BLaER1 (cell line): ENCODE measurements at regions not wholly inside any gene's neighbourhood (a gene's known extent, or its start where the extent isn't known, plus 50 kb on each side); places are given as distances from the start of the nearest gene placed in this dataset.

Experiments
- H3K27ac ChIP-seq: shearing (Covaris generic); formaldehyde crosslinking; 2 replicates; pipeline ENCODE4 v1.8.1; 2022
- H3K27me3 ChIP-seq: shearing (Covaris generic); formaldehyde crosslinking; 2 replicates; pipeline ENCODE4 v1.8.1; 2022
- H3K36me3 ChIP-seq: shearing (Covaris generic); formaldehyde crosslinking; 2 replicates; pipeline ENCODE4 v1.8.1; 2022
- H3K4me1 ChIP-seq: shearing (Covaris generic); formaldehyde crosslinking; 2 replicates; pipeline ENCODE4 v1.8.1; 2022
- H3K4me2 ChIP-seq: shearing (Covaris generic); formaldehyde crosslinking; 2 replicates; pipeline ENCODE4 v1.8.1; 2022
- H3K4me3 ChIP-seq: shearing (Covaris generic); formaldehyde crosslinking; 2 replicates; pipeline ENCODE4 v1.8.1; 2022
- H3K9ac ChIP-seq: shearing (Covaris generic); formaldehyde crosslinking; 2 replicates; pipeline ENCODE4 v1.8.1; 2022
- H3K9me3 ChIP-seq: shearing (Covaris generic); formaldehyde crosslinking; 2 replicates; pipeline ENCODE4 v1.8.1; 2022
- H4K20me1 ChIP-seq: shearing (Covaris generic); formaldehyde crosslinking; 2 replicates; pipeline ENCODE4 v1.8.1; 2022
- Cebpa-rat ChIP-seq: shearing (Covaris generic); IDR thresholded peaks from 2 replicates; pipeline ENCODE4 v1.8.1; 2022

DNA sequence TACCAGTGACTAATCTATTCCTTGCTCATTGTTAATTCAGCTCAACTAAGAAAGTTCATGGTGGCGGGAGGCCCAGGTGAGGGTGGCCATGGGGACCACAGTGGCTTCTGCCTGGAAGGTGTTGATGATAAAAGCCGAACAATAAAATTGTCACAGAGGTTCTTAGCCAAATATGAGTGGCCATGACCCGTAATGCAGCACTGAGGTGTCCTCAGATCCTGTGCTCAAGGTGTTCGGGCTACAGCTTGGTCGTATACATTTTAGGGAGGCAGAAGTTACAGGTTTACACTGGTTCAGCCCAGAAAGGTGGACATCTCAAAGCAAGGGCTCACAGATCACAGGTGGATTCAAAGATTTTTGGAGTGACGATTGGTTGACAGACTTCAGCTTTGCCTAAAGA, 98.5 kb upstream of the SNTG2 start:
- TF ChIP-seq Cebpa-rat: no peak
- Histone ChIP-seq H3K9me3 (peaks cover 23% of the 10 kb centered on the region), H3K27me3 (no peaks in the 10 kb centered on the region), H4K20me1 (no peaks in the 10 kb centered on the region), H3K4me2 (no peak overlapping the region), H3K4me1 (peaks cover 22% of the 10 kb centered on the region), H3K9ac (no peak overlapping the region), H3K36me3 (no peaks in the 10 kb centered on the region), H3K4me3 (no peak overlapping the region), H3K27ac (no peak overlapping the region)

- no peak overlapping the region for H3K9ac ChIP-seq
- no peaks in the 10 kb centered on the region for H4K20me1 ChIP-seq
- peaks cover 18% of the 10 kb centered on the region for H3K4me1 ChIP-seq
- H3K4me2 ChIP-seq: no peak overlapping the region
- peaks cover 19% of the 10 kb centered on the region for H3K9me3 ChIP-seq
- no peaks in the 10 kb centered on the region for H3K36me3 ChIP-seq
- H3K4me3 ChIP-seq: no peak overlapping the region
- TF ChIP-seq Cebpa-rat: no peak
- no peaks in the 10 kb centered on the region for H3K27me3 ChIP-seq
- no peak overlapping the region for H3K27ac ChIP-seq
These were observed 99.0 kb upstream of the SNTG2 start for GRCh38 chr2:851680-852079.

DNA sequence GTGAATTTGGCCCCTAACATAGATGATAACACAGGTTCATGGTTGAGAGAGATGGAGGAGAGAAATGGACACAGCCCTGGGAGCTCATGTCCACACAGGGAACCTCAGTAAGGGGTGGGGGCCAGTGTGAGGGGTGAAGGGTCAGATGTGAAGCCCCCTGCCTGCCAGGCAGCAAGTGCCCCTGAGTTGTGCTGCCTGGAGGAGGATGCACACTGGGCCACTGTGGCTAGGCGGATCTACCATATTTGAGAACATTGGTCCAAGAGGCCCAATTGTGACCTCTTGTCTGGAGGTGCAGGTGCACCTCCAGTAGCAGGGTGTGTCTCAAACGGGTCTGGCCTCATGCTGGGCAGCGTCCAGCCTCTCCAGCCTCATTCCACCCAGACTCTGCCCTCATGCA, 99.6 kb upstream of the SNTG2 start:
- Histone ChIP-seq H3K9me3 (peaks cover 17% of the 10 kb centered on the region), H3K27ac (no peak overlapping the region), H3K4me3 (no peak overlapping the region), H4K20me1 (no peaks in the 10 kb centered on the region), H3K36me3 (no peaks in the 10 kb centered on the region), H3K4me2 (no peak overlapping the region), H3K4me1 (peaks cover 18% of the 10 kb centered on the region), H3K27me3 (no peaks in the 10 kb centered on the region), H3K9ac (no peak overlapping the region)
- TF ChIP-seq Cebpa-rat: no peak

DNA sequence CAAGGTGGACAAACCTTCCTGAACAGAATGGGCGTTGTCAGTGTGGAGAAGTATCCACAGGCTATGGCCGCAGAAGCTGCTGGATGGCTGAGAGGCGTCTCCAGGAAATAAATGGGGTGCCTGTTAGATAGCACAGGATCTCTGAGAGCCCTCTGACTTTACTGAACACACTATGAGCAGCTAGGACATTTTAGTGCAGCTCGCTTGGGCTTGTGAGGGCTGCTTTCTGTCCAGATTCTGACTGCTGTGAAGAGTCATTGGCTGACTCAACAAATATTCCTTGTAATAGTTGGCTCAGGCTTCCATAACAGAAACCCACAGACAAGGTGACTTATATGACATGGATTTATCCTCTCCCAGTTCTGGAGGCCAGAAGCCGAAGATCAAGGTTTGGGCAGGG, 100.2 kb upstream of the SNTG2 start:
- TF ChIP-seq Cebpa-rat: no peak
- no peak overlapping the region for H3K4me3 ChIP-seq
- peaks cover 14% of the 10 kb centered on the region for H3K9me3 ChIP-seq

GRCh38 chr2:848099-848498, 102.5 kb upstream of the SNTG2 start:
- H3K27me3 ChIP-seq: no peaks in the 10 kb centered on the region
- H3K27ac ChIP-seq: no peak overlapping the region
- no peaks in the 10 kb centered on the region for H3K36me3 ChIP-seq
- no peak overlapping the region for H3K4me2 ChIP-seq
- no peaks in the 10 kb centered on the region for H4K20me1 ChIP-seq
- no peaks in the 10 kb centered on the region for H3K4me1 ChIP-seq
- TF ChIP-seq Cebpa-rat: no peak
- no peak overlapping the region for H3K4me3 ChIP-seq
- no peak overlapping the region for H3K9ac ChIP-seq
- 0 out of 2 replicates have a peak, but pooled peaks cover 3% of the 10 kb centered on the region for H3K9me3 ChIP-seq

More for the DNA sequence above, 100.2 kb upstream of the SNTG2 start:
- H3K36me3 ChIP-seq: no peaks in the 10 kb centered on the region
- no peak overlapping the region for H3K9ac ChIP-seq
- peaks cover 15% of the 10 kb centered on the region for H3K4me1 ChIP-seq
- H3K4me2 ChIP-seq: no peak overlapping the region
- H3K27ac ChIP-seq: no peak overlapping the region
- H4K20me1 ChIP-seq: no peaks in the 10 kb centered on the region
- H3K27me3 ChIP-seq: no peaks in the 10 kb centered on the region

DNA sequence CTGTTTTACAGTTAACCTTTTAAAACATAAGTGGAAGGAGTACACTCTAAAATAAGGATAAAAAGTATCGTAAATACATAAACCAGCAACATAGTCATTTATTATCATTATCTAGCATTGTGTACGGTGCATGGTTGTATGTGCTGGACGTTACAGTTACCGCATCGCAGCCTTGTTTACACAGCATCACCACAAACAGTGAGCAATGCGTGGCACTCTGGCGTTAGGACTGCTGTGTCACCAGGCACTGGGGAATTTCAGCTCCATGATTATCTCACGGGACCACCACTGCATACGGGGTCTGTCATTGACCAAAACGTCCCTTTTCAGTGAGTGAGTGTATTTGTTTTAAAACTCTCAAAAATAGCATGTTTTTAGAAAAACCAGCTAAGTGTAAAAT, 103.0 kb upstream of the SNTG2 start:
- no peaks in the 10 kb centered on the region for H3K4me1 ChIP-seq
- H4K20me1 ChIP-seq: no peaks in the 10 kb centered on the region
- no peaks in the 10 kb centered on the region for H3K36me3 ChIP-seq
- no peak overlapping the region for H3K4me2 ChIP-seq
- H3K9me3 ChIP-seq: 0 out of 2 replicates have a peak, but pooled peaks cover 3% of the 10 kb centered on the region
- no peak overlapping the region for H3K4me3 ChIP-seq
- TF ChIP-seq Cebpa-rat: no peak
- no peak overlapping the region for H3K27ac ChIP-seq
- no peaks in the 10 kb centered on the region for H3K27me3 ChIP-seq
- no peak overlapping the region for H3K9ac ChIP-seq

DNA sequence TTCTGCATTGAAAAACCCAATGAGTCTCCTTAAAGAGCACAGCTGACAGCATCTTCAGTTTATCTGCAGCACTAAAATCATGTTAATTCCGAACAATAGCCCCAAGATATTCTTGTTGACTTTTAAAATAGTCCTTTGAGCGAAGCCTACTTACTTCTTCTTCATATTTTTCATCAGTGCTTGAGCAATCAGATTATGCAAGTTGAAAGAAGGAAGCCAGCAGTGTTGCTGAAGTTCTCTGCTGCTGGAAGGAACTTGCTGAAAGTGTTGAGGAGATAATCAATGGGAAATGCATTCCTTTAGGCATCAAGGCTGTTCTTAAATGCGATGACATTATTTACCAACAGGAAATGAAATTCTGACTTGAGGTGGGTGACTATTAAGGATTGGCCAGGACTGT, 105.9 kb upstream of the SNTG2 start:
- Histone ChIP-seq H3K4me3 (no peak overlapping the region), H3K27ac (no peak overlapping the region), H3K4me2 (no peak overlapping the region)

DNA sequence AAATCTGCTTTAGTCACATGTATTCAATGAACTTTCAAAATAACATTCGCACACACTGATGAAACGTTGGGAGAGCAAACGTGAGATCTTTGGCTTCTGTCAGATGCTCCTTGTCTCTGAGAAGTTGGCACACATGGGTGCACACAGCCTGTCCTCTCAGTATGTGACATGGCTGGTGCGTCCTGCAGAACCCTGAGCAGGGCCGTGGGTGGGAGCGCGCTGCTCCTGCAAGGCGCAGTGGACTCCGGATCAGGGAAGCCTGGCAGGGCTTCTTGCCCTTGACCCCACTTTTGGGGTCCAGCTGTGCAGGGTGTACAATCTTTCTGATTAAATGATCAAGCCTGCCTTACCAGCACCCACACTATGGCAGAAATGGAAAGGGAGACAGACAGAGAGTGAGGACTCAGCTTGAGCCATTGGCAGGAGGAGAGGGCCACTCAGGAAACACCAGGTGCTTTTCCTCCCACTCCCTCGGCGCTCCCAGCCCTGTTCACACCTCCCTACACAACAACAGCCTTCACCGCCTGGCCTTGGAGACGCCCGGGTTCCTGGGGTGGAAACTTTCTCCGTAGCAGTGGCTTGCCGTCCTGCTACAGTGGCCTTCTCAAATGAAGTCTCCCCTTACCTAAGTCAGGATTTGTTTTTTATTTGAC, 108.4 kb upstream of the SNTG2 start:
- Histone ChIP-seq H3K27me3 (no peaks in the 10 kb centered on the region), H3K4me3 (no peak overlapping the region), H3K9ac (no peak overlapping the region), H3K9me3 (0 out of 2 replicates have a peak, but pooled peaks cover 3% of the 10 kb centered on the region), H3K27ac (no peak overlapping the region), H4K20me1 (no peaks in the 10 kb centered on the region), H3K36me3 (no peaks in the 10 kb centered on the region), H3K4me1 (no peaks in the 10 kb centered on the region), H3K4me2 (no peak overlapping the region)
- TF ChIP-seq Cebpa-rat: no peak

More for the DNA sequence above, 105.9 kb upstream of the SNTG2 start:
- no peaks in the 10 kb centered on the region for H3K36me3 ChIP-seq
- H3K27me3 ChIP-seq: no peaks in the 10 kb centered on the region
- TF ChIP-seq Cebpa-rat: no peak
- 0 out of 2 replicates have a peak, but pooled peaks cover 3% of the 10 kb centered on the region for H3K9me3 ChIP-seq
- H3K4me1 ChIP-seq: no peaks in the 10 kb centered on the region
- H4K20me1 ChIP-seq: no peaks in the 10 kb centered on the region
- H3K9ac ChIP-seq: no peak overlapping the region

GRCh38 chr2:841036-841435, 109.6 kb upstream of the SNTG2 start:
- Histone ChIP-seq H3K27me3 (no peaks in the 10 kb centered on the region), H3K36me3 (no peaks in the 10 kb centered on the region), H3K9ac (no peak overlapping the region), H3K4me1 (no peaks in the 10 kb centered on the region), H4K20me1 (no peaks in the 10 kb centered on the region), H3K4me2 (no peak overlapping the region), H3K27ac (no peak overlapping the region), H3K9me3 (0 out of 2 replicates have a peak, but pooled peaks cover under 1% of the 10 kb centered on the region), H3K4me3 (no peak overlapping the region)
- TF ChIP-seq Cebpa-rat: no peak

GRCh38 chr2:834233-834632, 116.4 kb upstream of the SNTG2 start:
- Histone ChIP-seq H3K27ac (no peak overlapping the region), H3K36me3 (no peaks in the 10 kb centered on the region), H3K9ac (no peak overlapping the region), H3K4me3 (no peak overlapping the region), H3K9me3 (no peaks in the 10 kb centered on the region), H3K27me3 (no peaks in the 10 kb centered on the region), H3K4me2 (no peak overlapping the region), H3K4me1 (no peaks in the 10 kb centered on the region), H4K20me1 (no peaks in the 10 kb centered on the region)
- no peak for TF ChIP-seq Cebpa-rat

DNA sequence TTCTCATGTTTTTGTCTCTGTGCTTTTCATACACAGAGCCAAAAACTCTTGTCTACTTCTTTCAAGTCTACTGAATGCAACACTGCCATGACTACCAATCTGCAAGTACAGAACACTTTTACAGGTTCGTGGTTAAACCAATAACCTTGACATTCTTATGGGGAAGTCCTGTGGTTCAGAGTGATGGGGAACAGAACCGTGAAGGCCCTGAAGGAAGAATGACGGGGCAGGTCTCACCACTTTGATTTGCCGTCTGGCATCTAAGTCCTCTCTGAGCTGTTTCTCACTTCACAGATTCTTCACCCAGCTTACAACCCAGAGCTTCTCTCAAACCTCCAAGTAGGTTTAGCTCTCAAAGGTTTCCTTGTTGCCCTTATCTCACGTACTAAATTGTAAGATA, 117.5 kb upstream of the SNTG2 start:
- Histone ChIP-seq H3K9me3 (no peaks in the 10 kb centered on the region), H3K36me3 (no peaks in the 10 kb centered on the region), H3K27ac (no peak overlapping the region), H3K9ac (no peak overlapping the region), H3K4me3 (no peak overlapping the region), H3K4me2 (no peak overlapping the region), H4K20me1 (no peaks in the 10 kb centered on the region), H3K4me1 (no peaks in the 10 kb centered on the region), H3K27me3 (no peaks in the 10 kb centered on the region)
- TF ChIP-seq Cebpa-rat: no peak
